GM12873 (cell line): ENCODE measurements at regions not wholly inside any gene's neighbourhood (a gene's known extent, or its start where the extent isn't known, plus 50 kb on each side); places are given as distances from the start of the nearest gene placed in this dataset.

Experiments used
- TF ChIP-seq, protein P1 (sequence below): IDR thresholded peaks from 2 replicates; pipeline ENCODE4 v1.5.1; 2012; ENCODE audit warnings: low read depth, mild to moderate bottlenecking, moderate library complexity, low read length, control low read depth; ENCODE audit not compliant: insufficient read depth; ENCODE audit errors: missing control alignments

DNA sequence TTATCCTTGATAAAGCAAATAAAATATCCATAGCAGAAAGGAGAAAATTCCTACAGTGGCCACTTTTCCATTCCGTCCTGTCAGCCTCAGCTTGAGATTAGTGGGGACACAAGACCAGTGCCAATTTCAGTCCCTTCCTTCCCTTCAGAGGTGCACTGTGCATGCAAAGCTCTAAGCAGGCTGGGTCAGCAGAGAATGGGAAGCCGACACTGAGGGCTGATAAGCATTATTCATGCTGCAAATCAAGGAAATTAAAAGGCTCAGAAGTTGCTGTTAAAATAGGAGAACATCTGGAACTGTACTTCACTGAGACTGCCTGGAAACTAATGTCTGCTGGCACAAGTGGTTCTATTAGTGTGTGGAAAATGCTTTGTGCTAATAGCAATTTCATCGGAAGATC lies 534.3 kb downstream of the ADCYAP1 start:
- TF ChIP-seq, protein P1, sequence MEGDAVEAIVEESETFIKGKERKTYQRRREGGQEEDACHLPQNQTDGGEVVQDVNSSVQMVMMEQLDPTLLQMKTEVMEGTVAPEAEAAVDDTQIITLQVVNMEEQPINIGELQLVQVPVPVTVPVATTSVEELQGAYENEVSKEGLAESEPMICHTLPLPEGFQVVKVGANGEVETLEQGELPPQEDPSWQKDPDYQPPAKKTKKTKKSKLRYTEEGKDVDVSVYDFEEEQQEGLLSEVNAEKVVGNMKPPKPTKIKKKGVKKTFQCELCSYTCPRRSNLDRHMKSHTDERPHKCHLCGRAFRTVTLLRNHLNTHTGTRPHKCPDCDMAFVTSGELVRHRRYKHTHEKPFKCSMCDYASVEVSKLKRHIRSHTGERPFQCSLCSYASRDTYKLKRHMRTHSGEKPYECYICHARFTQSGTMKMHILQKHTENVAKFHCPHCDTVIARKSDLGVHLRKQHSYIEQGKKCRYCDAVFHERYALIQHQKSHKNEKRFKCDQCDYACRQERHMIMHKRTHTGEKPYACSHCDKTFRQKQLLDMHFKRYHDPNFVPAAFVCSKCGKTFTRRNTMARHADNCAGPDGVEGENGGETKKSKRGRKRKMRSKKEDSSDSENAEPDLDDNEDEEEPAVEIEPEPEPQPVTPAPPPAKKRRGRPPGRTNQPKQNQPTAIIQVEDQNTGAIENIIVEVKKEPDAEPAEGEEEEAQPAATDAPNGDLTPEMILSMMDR: no peak

DNA sequence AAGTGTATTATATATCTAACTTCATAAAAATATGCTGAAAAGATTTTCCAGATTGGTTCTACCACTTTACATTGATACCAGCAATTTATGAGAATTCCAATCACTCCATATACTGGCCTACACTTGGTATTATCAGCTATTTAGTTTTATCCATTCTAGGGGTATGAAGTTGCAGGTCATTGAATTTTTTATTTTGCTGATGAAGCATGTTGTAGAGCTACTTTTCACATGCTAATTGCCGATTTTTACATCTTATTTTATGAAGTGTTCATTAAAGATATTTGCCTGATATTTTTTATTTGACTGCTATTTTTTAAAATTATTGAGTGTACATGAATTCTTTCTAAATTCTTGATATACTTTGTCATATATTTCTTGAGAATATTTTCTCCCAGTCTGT lies 542.1 kb downstream of the ADCYAP1 start:
- TF ChIP-seq, protein P1: no peak

DNA sequence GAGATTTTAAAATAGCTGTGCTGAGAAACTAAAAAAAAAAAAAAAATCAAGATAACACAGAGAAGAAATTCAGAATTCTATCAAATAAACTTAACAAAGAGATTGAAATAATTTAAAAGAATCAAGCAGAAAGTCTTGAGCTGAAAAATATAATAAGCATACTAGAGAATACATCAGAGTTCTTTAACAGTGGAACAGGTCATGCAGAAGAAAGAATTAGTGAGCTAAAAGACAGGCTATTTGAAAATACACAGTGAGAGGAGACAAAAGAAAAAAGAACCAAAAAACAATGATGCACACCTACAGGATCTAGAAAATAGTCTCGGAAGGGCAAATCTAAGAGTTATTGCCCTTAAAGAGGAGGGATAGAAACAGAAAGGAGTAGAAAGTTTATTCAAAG lies 548.1 kb downstream of the ADCYAP1 start:
- TF ChIP-seq, protein P1: no peak

DNA sequence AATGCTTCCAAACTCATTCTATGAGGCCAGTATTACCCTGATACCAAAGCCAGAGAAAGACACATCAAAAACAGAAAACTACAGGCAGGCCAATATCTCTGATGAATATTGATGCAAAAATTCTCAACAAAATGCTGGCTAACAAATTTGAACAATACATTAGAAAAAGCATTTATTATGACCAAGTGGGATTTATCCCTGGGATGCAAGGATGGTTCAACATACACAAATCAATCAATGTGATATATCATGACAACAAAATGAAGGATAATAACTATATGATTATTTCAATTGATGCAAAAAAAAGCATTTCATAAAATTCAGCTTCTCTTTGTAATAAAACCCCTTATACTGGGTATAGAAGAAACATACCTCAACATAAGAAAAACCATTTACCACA lies 550.9 kb downstream of the ADCYAP1 start:
- TF ChIP-seq, protein P1: no peak

DNA sequence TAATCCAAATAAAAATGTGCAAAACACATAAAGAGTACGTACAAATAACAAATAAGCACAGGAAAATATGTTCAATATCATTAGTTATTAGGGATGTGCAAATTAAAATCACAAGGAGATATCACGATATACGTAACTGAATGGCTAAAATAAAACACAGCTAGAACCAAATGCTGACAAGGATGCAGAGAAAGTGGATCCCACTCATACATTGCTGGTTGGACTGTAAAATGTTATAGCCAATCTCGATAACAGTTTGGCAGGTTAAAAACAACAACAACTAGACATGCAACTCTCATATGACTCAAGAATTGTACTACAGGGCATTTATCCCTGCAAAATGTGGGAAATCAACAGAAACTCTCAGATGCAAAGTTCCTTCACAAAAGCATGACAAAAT lies 553.9 kb downstream of the ADCYAP1 start:
- TF ChIP-seq, protein P1: no peak

DNA sequence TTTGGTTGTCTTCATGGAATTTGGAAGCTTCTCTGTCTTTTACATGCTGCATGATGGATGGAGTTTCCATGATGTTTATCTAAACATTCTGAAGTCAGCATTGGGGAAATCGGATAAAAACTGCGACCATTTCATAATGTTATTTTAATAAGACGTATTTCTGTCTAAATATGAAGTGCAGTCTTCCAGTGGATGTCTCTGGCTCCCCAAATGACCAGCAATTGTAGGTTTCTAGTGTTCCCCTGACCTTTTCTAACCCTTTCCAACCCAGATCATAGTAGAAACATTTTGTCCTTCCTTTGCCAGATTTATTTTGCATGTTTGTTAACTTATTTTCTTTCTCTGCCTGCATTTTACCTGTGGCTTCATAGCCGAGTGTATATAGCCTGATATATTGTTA lies 559.3 kb downstream of the ADCYAP1 start:
- TF ChIP-seq, protein P1: no peak

DNA sequence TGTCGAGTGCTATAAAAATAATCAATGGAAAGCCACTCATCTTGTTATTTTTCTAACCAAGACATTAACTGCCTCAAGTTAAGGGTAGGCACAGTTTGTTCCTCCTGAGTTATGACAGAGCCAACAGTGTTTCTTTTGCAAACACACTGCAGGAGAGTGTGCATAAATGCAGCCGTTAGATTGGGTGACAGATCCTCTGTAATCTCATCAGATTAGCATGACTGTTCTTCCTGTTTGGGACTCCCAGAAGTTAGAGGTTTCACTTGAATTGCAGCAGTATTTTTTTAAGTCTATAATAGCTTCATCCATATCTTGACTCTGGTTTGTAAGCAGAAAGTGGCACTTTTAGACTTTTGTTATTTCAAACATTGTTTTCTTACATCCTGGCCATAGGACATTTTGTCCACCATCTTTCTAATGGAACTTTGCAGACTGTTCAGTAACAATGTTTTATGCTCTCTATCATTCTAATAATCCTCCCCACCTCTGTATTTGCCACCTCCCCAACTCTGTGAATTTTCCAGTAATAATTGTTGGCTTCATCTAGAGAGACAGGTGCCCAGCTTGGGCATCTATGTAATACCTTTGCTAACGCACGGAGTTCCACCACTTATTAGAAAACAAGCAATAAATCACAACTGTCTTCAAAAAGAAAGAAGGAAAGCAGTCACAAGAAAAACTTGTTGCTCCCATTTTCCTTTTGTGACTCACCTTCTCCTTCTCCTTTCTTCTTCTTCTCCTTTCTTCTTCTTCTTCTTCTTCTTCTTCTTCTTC lies 560.0 kb downstream of the ADCYAP1 start:
- TF ChIP-seq, protein P1: no peak
